LNCaP clone FGC (cell line): ENCODE measurements at regions not wholly inside any gene's neighbourhood (a gene's known extent, or its start where the extent isn't known, plus 50 kb on each side); places are given as distances from the start of the nearest gene placed in this dataset.

Source experiments
- DNase-seq: peaks from one replicate; pipeline ENCODE4 v3.0.0-alpha.2; 2011; ENCODE audit warnings: low read depth
- H3K4me3 ChIP-seq: 2 replicates; pipeline ENCODE4 v1.5.1; 2011; ENCODE audit warnings: mild to moderate bottlenecking, low read depth, low read length, control low read depth
- TF ChIP-seq, protein P1 (sequence below): IDR thresholded peaks from 2 replicates; pipeline ENCODE4 v1.5.1; 2012; ENCODE audit warnings: mild to moderate bottlenecking; ENCODE audit not compliant: control insufficient read depth, insufficient read depth; ENCODE audit errors: extremely low read depth

DNA sequence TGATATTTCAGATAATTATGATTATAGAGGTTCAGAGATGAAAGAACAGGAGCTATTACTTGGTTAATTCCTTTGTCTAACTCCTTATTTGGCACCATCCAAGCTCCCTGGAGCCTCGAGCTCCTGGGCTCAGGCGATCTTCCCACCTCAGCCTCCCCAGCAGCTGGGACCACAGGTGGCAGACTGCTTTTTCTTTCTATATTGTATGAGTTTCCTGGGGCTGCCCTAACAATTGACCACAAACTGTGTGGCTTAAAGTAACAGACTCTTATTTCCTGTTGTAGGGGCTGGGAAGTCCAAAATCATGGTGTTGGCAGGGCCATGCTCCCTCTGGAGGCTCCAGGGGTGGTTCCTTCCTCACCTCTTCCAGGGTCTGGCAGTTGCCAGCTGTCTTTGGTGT, 163.3 kb upstream of the ADCY1 start:
- no peak overlapping the region for H3K4me3 ChIP-seq
- TF ChIP-seq, protein P1, sequence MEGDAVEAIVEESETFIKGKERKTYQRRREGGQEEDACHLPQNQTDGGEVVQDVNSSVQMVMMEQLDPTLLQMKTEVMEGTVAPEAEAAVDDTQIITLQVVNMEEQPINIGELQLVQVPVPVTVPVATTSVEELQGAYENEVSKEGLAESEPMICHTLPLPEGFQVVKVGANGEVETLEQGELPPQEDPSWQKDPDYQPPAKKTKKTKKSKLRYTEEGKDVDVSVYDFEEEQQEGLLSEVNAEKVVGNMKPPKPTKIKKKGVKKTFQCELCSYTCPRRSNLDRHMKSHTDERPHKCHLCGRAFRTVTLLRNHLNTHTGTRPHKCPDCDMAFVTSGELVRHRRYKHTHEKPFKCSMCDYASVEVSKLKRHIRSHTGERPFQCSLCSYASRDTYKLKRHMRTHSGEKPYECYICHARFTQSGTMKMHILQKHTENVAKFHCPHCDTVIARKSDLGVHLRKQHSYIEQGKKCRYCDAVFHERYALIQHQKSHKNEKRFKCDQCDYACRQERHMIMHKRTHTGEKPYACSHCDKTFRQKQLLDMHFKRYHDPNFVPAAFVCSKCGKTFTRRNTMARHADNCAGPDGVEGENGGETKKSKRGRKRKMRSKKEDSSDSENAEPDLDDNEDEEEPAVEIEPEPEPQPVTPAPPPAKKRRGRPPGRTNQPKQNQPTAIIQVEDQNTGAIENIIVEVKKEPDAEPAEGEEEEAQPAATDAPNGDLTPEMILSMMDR: no peak
- DNase-seq: no peak

DNA sequence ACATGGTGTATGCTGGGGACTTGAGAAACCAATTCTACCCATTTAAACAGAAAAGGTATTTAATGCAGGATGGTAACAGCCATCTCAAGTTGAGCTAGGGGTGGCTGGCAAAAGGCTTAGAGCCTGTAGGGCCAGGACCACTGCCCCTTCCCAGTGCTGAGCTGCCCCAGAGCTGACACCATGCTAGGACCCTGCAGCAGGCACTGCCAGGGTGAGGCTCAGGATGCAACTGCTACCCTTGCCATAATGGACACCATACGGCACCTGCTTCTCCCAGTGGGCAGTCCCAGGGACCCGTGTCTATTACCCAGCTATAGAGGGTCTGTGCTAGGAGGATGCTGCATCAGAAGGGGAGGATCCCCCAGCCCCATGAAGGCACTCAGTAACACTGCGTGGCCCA, 160.7 kb upstream of the ADCY1 start:
- no peak for DNase-seq
- TF ChIP-seq, protein P1: no peak
- no peak overlapping the region for H3K4me3 ChIP-seq

DNA sequence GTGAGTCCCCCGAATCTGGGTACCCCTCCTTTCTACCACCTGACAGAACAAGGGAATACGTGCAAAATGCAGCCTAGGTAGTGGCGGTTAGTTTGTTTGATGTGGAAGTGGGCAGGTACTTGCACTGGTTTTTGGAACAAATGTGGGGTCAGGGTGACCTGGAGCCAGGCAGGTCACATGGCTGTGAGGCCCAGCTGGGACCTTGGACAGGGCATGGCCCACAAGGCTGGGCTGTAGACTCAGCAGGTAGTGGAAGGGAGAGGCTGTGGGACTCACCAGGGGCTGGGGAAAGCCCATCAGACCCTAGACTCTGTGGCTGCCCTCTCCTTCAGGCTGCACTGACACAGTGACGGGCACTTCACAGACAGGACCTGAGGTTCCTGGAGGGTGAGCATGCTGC, 159.9 kb upstream of the ADCY1 start:
- TF ChIP-seq, protein P1: no peak
- H3K4me3 ChIP-seq: no peak overlapping the region
- DNase-seq: no peak

GRCh38 chr7:45415265-45415664, 158.9 kb upstream of the ADCY1 start:
- TF ChIP-seq, protein P1: no peak
- DNase-seq: no peak
- H3K4me3 ChIP-seq: no peak overlapping the region

GRCh38 chr7:45416846-45417245, 157.3 kb upstream of the ADCY1 start:
- TF ChIP-seq, protein P1: no peak
- no peak for DNase-seq
- no peak overlapping the region for H3K4me3 ChIP-seq

DNA sequence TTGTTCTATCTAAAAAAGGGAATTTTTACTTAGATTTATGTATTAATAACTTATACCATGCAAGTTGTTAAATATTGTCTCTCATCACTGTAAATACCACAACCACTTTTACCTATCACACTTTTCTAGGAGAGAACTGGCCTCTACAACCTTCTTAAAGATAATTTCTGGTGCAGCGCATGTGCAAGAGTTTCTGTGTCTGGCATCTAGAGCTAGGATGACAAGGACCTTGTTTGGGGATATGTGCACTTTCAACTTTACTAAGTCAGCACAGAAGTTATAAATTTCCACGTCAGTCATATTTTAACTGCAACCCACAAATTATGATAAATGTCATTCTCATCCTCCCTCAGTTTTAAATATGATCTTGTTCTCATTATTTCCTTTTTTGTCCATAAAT, 156.9 kb upstream of the ADCY1 start:
- no peak overlapping the region for H3K4me3 ChIP-seq
- no peak for DNase-seq
- TF ChIP-seq, protein P1: no peak

GRCh38 chr7:45417735-45418134, 156.4 kb upstream of the ADCY1 start:
- DNase-seq: no peak
- TF ChIP-seq, protein P1: no peak

More at GRCh38 chr7:45417735-45418134, 156.4 kb upstream of the ADCY1 start:
- no peak overlapping the region for H3K4me3 ChIP-seq
